Coronary artery (tissue), 2 donors: ENCODE measurements at regions not wholly inside any gene's neighbourhood (a gene's known extent, or its start where the extent isn't known, plus 50 kb on each side); places are given as distances from the start of the nearest gene placed in this dataset.

ENCODE experiments used
- DNase-seq: peaks from one replicate; pipeline ENCODE4 v3.0.0-alpha.2; 2017; ENCODE audit warnings: low spot score
- H3K27ac ChIP-seq, 2 donors: fragments of 200-600 bp; sonication (generic); one replicate each; pipeline ENCODE4 v1.5.1; 2016 to 2019
- H3K4me3 ChIP-seq: fragments of 200-600 bp; sonication (generic); 2 replicates; pipeline ENCODE4 v1.5.1; 2016; ENCODE audit warnings: mild to moderate bottlenecking, moderate library complexity
- TF ChIP-seq, protein P1 (sequence below): fragments of 200-600 bp; sonication (generic); IDR thresholded peaks from one replicate; pipeline ENCODE4 v1.5.1; 2019; ENCODE audit warnings: antibody characterized with exemption

DNA sequence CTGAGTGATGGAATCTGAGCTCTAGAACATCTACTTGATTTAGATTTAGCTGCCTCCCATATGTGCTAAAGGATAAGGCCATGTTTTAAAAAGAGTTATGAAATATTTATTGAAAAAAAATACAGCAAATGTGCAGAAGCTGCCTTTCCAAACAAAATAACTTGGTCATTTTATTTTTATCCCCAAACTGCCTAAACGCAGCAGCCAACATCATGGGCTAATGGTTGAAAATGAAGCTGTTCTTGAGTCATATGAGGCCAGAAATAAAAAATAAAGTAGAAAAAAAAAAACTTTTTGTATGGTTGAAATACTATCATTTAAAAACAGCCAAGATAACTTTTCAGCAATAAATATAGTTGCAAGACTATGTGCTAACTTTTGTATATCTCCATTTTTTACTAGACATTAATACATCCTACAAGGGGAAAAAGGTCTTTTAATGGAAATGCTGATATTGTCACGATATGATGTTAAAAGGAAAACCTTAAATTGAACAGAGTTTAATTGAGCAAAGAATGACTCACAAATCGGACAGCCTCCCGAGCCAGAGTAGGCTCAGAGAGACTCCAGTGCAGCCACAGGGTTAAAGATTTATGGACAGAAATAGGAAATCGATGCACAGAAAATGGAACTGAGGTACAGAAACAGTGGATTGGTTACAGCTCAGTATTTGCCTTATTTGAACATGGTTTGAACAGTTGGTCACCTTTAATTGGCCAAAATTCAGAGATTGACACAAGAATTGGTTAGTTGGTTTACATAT lies 305.8 kb downstream of the MDFIC start:
- DNase-seq = no peak
- Histone ChIP-seq H3K4me3 (no peak overlapping the region), H3K27ac (no peak overlapping the region)
- TF ChIP-seq, protein P1, sequence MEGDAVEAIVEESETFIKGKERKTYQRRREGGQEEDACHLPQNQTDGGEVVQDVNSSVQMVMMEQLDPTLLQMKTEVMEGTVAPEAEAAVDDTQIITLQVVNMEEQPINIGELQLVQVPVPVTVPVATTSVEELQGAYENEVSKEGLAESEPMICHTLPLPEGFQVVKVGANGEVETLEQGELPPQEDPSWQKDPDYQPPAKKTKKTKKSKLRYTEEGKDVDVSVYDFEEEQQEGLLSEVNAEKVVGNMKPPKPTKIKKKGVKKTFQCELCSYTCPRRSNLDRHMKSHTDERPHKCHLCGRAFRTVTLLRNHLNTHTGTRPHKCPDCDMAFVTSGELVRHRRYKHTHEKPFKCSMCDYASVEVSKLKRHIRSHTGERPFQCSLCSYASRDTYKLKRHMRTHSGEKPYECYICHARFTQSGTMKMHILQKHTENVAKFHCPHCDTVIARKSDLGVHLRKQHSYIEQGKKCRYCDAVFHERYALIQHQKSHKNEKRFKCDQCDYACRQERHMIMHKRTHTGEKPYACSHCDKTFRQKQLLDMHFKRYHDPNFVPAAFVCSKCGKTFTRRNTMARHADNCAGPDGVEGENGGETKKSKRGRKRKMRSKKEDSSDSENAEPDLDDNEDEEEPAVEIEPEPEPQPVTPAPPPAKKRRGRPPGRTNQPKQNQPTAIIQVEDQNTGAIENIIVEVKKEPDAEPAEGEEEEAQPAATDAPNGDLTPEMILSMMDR = no peak

DNA sequence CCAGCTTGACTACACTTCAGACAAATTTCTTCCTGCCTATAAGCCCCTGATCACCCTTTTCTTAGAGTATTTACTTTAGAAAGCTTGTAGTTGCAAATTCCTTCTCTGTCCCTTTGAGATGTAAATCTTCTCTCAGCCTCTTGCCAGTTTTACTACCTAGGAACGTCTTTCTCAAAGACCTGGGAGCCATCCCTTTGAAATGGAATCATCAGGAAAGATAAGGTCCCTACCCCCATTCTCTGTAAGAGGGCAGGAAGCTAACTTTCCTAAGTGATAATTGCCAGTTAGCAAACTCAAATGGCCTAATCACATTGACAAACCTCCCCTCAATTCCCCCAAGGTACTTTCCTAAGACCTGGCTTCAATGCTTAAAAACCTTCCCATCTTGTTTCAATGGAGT lies 304.5 kb downstream of the MDFIC start:
- no peak overlapping the region for H3K4me3 ChIP-seq
- H3K27ac ChIP-seq = no peak overlapping the region
- DNase-seq = no peak
- TF ChIP-seq, protein P1 = no peak

DNA sequence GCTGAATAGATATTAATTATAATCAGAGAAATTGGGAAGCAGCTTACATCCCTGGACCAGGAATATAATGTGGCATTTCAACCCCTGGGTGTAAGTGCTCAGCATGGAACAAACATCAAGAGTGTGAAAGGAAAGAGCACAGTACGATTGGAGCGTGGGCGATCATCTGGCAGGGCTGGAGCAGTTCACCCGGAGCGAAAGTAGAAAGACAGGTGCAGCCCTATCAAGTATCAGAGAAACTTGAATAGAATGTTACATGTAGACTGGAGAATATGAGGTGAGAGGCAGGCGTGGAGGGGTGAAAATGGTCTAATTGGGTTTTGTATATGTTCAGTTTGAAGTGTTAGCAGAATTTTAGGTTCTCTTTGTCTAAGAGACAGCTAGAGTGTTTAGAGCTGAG lies 303.0 kb downstream of the MDFIC start:
- no peak for DNase-seq
- TF ChIP-seq, protein P1 = no peak
- no peak overlapping the region for H3K27ac ChIP-seq
- no peak overlapping the region for H3K4me3 ChIP-seq

GRCh38 chr7:115223959-115224358 lies 302.1 kb downstream of the MDFIC start:
- TF ChIP-seq, protein P1 = no peak
- DNase-seq = no peak
- H3K4me3 ChIP-seq = no peak overlapping the region
- H3K27ac ChIP-seq = no peak overlapping the region

- no peak overlapping the region for H3K27ac ChIP-seq
- no peak overlapping the region for H3K4me3 ChIP-seq
- DNase-seq = no peak
- TF ChIP-seq, protein P1 = no peak
These were observed 299.6 kb downstream of the MDFIC start for GRCh38 chr7:115221456-115221855.

DNA sequence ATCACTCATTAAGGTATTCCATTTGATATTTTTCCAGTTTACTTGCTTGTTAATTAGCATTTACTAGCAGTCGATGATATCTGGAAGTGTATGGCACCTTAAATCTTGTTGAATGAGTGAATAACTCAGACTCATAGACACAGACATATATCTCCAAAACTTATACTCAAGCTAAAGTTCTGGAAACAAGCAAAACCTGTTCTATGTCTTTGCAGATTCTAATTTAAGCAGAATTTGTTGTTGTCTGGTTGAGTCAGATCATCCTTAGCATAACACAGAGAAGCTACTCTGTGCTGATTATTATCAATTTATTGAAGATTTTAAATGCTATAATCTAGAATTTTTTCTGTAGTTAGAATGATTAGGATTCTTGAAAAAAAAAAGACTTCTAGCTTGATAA lies 296.2 kb downstream of the MDFIC start:
- DNase-seq = no peak
- Histone ChIP-seq H3K27ac (no peak overlapping the region), H3K4me3 (no peak overlapping the region)
- TF ChIP-seq, protein P1 = no peak

DNA sequence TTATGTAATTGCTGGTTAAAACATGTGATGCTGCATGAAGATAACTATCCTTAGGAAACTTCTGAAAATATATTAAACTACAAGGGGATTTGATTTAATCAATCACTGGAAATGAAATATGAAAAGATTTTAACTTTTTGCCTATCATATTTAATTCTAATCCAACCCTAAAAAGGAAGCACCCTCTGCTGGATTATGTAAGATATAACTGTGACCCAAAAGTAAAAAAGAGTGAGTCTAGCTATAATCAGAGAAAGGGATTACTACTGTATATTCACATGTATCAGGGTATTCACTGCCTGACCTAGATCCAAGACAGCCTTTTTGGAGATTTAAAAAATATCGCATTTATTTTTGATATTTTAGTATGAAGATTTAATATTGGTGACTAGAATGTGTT lies 295.5 kb downstream of the MDFIC start:
- H3K4me3 ChIP-seq = no peak overlapping the region
- TF ChIP-seq, protein P1 = no peak
- no peak overlapping the region for H3K27ac ChIP-seq

More for the DNA sequence above, 295.5 kb downstream of the MDFIC start:
- no peak for DNase-seq
